ENCODE measurements at regions not wholly inside any gene's neighbourhood (a gene's known extent, or its start where the extent isn't known, plus 50 kb on each side); places are given as distances from the start of the nearest gene placed in this dataset.

DNA sequence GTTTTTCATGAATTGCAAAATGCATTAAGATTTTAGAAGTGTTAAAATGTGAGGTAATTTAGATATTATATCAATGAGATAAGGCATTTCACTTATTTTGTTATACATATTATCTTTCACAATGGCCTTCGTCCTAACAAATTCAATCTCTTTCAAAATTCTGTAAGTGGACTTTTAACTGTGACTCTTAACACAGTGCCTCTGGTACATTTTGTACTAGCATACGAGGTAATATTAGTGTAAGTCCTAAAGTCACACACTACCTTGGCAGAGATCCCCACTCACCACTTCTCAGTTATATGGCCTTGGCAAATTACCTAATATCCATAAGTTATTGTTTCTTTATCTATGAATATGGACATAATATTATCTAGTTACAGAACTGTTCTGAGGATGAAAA is 101.3 kb upstream of the SLITRK6 start:
- TF ChIP-seq, protein P1, sequence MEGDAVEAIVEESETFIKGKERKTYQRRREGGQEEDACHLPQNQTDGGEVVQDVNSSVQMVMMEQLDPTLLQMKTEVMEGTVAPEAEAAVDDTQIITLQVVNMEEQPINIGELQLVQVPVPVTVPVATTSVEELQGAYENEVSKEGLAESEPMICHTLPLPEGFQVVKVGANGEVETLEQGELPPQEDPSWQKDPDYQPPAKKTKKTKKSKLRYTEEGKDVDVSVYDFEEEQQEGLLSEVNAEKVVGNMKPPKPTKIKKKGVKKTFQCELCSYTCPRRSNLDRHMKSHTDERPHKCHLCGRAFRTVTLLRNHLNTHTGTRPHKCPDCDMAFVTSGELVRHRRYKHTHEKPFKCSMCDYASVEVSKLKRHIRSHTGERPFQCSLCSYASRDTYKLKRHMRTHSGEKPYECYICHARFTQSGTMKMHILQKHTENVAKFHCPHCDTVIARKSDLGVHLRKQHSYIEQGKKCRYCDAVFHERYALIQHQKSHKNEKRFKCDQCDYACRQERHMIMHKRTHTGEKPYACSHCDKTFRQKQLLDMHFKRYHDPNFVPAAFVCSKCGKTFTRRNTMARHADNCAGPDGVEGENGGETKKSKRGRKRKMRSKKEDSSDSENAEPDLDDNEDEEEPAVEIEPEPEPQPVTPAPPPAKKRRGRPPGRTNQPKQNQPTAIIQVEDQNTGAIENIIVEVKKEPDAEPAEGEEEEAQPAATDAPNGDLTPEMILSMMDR (IDR thresholded peaks at IDR 0.05), result no peak
- no peak for TF ChIP-seq POLR2A (IDR thresholded peaks at IDR 0.05)
- TF ChIP-seq EP300 (IDR thresholded peaks at IDR 0.05), result no peak
